ENCODE measurements at regions not wholly inside any gene's neighbourhood (a gene's known extent, or its start where the extent isn't known, plus 50 kb on each side); places are given as distances from the start of the nearest gene placed in this dataset.

DNA sequence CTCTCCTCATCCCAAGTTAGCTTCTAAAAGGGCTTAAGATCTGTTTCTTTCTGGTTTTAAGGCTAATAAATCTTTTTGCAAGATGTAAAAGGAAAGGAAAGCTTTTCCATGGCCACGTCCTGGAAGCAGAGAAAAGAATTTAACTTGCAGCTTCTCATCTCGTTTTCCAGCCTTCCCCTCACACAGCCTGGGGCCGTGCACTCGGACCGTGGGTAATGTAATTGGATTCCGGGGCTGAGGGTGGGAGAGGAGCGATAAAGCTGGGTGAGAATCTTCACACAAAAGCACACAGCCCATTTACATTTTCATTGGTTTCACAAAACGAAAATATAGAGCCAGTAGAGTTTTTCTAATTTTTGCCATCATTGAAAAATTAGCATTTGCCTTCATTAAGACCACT is 91.2 kb downstream of the IRX2 start:
- TF ChIP-seq, protein P1, sequence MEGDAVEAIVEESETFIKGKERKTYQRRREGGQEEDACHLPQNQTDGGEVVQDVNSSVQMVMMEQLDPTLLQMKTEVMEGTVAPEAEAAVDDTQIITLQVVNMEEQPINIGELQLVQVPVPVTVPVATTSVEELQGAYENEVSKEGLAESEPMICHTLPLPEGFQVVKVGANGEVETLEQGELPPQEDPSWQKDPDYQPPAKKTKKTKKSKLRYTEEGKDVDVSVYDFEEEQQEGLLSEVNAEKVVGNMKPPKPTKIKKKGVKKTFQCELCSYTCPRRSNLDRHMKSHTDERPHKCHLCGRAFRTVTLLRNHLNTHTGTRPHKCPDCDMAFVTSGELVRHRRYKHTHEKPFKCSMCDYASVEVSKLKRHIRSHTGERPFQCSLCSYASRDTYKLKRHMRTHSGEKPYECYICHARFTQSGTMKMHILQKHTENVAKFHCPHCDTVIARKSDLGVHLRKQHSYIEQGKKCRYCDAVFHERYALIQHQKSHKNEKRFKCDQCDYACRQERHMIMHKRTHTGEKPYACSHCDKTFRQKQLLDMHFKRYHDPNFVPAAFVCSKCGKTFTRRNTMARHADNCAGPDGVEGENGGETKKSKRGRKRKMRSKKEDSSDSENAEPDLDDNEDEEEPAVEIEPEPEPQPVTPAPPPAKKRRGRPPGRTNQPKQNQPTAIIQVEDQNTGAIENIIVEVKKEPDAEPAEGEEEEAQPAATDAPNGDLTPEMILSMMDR (conservative IDR thresholded peaks at IDR 0.05; ENCODE audit: low read length) = no peak
- TF ChIP-seq EZH2phosphoT487 (IDR thresholded peaks at IDR 0.05; ENCODE audit: borderline replicate concordance) = no peak

All from Loucy (cell line).